HG02642 (cell line): ENCODE measurements at regions not wholly inside any gene's neighbourhood (a gene's known extent, or its start where the extent isn't known, plus 50 kb on each side); places are given as distances from the start of the nearest gene placed in this dataset.

Experiments used
- ATAC-seq: cut with Tn5 transposase; IDR thresholded peaks from one replicate; pipeline ENCODE4 v1.9.1; 2021; ENCODE audit warnings: mild to moderate bottlenecking; ENCODE audit not compliant: unreplicated experiment, poor library complexity

DNA sequence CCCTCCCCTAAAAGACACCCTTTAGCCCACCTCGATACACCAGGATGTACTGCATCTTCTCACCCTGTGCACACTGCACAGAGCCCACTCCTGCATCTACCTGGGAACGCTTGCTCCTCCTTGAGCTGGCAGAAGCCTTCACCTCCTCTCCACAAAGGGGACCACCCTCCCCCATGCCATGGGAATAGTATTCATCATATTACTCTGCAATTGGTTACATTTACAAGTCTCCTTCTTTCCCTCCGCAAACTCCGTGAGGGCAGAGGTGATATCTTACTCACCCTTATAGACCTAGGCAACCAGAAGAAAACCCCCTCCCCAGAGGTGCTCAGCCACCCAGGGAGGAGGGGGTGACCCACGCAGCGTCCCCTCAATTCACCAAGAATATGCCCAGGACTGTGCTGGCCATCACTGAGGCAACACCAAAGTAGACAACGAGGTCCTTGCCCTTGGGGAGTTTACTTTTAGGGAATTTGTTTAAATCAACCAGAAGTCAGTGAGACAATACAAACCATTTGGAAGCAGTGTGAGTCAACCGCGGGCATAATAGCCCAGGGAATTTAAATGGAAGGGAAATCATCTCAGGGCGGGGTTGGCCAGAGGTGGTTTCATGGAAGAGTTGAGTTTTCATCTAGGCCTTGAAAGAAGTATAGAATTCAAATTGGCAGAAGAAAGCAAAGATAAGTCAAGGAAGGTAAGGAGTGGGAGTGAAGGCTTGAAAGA lies 214.5 kb downstream of the BARX2 start:
- ATAC-seq, result no peak

DNA sequence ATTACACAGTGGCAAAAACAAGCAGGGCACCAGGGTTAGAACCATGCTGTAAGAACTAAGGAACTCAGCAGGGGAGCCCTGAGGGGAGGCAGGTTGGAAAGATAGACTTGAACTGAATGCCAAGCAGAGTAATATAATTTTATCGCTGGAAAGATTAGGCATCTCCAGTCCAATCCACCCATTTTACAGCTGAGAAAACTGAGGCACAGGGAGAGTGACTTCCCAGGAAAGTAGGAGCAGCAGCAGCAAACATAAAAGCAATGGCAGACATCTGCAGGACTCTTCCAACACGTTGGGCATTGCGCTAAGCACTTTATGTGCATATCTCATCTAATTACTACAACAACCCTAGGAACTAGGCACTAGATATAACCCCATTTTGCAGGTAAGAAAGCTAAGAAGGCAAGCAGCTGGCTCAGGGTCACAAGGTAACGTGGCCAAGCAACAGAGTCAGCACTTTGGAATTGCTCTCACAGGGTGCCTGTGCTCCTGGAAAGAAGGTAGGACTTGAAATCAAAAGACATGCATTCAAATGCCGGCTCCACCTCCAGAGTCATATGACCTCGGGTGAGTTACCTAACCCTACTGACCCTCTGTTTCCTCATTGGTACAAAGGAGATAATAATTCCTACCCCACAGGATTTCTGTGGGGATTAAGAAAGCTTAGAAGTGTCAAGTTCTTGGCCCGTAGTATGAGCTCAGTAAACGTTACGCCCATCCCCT lies 215.3 kb downstream of the BARX2 start:
- no peak for ATAC-seq

DNA sequence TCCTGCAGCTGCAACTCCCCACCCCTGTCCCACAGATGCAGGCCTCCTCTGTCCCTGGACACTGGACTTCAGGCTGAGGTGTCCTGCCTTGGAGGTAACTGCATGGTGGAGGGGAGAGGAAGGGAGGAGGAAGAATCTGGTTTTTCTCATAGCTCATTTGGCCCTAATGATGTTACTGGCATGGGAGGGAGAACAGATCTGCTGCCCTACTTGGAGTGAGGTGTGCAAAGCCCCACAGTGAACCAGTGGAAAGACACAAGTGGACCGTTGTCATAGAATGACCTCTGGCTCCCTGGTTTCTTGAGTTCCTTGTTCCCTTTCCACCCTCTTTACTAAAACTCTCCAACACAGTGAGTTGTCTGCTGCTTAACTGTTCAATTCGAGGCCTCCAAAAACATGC lies 215.9 kb downstream of the BARX2 start:
- ATAC-seq, result no peak

DNA sequence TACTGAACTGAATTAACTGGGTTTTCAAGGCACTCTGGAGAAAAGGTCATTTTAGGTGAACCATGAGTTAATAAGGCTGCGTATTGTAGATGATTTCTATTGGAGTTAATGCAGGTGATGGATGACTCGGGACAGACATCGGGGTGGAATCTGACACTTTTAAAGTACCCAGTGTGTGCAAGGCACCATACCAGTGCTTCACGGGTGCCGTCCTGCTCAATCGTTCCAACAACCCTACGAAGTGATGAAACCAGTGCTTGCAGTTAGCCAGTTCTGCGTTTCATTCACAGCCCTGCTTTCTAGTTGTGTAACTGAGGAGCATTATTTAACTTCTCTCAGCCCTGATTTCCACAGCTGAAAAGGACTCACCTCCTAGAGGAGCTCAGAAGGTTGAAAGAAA lies 216.5 kb downstream of the BARX2 start:
- ATAC-seq, result no peak

DNA sequence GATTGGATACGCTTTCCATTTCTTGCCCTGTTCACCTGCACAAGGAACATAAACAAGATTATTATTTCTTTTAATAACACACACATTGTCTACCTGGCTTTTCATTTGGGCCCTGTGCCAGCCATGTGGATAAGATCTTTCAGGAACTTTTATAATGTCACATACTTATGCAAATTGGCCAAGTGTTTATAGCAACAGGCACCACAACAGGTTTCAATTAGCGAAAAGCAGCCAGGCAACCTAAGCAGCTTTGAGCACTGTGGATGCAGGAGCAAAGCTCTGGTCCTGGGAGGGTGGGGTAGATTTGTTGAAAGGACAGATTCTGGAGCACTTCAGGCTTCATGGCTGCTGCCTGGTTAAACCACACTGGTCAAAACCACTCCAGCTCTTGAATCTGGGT lies 217.4 kb downstream of the BARX2 start:
- no peak for ATAC-seq

DNA sequence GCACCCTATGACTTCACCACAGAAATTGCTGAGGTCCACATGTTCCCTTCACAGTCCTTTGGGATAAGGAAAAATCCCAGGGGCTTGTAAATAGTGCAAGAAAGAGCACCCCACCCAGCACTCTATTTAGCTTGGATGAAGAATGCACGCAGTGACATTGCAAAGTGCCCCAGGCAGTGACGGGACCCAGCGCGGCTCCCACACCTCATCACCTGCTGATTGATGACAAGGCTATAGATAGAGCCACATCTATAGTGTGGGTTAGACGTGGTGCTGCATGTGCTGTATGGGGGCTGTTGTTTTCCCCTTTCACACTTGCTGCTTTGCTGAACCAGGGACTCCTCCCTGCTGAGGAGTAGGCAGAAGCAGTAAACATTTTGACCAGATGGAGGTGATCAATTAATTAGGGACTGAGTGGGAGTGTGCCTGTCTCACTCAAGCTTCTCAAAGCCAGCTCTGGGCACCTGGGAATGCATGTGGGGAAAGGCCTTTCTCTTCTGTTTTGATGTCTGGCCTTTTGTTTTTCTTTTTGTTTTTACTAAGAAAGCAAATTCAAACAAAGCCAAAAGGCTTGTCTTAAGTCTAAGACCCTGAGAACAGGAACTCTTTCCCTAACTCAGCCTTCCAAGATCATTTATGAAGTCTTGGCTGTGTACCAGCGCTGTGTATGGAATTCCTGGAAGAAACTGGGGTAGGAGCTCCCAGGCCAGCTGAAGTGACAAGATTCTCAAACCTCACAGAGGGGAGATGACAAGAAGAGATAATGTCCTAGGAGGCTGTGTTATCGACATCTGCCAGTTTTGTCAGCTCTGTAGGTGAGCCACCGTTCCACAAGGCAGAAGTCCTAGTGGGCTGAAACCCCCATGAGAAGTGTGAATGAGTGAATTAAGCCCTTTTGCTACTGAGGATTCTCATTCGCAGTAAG lies 219.7 kb downstream of the BARX2 start:
- ATAC-seq, result no peak

DNA sequence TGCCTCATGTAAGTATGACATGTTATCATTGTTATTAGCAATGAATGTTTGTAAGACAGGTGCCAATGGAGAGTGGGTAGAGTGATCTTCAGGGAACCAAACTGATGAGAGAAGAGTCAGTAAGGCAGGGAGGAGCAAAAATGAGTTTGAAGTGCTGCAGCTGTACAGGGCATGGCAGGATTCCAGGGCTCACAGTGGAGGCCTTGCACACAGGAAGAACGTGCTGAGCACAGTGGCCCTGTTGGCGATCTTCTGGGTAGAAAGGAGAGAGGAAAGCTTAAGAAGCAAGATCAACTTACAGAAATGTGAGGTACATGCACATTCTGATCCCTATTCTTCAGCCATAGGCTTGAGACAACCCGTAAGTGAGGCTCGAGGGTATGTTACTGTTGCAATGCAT lies 219.3 kb upstream of the TMEM45B start:
- ATAC-seq, result no peak

DNA sequence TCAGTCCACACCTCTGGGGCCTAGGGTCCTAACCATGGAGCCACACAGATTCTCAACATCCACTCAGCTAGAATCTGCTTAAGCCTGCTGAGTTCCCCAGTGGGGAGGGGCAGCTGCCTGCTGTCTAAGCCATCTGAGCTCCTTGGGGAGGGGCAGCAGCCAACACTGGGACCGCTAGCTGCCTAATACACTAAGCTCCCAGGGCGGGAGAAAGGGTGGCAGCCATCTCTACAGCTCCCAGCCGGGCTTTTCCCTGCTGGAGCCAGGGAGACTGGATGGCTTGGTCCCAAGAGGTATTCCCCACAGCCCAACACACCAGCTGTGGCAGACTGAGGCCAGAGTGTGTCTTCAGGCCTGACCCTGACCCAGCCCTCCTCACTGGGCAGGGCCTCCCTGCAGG lies 217.3 kb upstream of the TMEM45B start:
- no peak for ATAC-seq

DNA sequence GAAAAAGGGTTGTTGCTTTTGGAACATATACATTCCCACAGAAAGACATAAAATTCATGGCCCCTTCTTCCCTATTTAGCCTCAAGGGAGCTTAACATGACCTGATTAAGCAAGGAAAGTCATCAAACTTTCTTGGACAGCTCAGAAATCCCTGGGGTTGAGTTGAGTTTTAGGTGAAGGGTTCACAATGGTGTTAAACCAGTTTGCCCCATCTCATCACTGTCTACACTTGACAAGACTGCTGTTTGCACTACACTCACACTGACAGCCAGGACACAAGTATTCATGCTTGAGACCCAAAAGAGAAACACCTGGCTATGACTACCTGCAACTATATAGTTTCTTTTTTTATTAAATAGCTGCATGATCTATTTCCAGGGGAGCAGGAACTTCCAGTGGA lies 209.8 kb upstream of the TMEM45B start:
- ATAC-seq, result no peak

DNA sequence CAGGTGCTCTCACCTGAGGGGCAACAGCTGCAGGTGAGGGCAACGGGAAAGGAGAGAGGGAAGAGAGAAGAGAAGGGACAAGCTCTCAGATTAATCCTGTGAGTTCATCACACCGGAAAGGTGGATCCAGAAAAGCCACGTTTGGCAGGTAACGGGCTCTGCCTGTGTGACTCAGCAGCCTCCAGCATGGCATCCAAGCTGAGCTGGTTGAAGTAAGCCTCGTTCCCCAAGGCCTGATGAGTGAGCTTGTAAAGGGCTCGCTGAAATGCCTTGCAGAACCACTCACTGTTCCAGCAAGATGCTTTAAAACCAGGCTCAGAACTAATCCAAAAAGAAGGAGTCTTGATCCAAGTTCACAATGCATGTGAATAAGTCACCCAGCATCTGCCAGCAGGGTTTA lies 206.9 kb upstream of the TMEM45B start:
- no peak for ATAC-seq

DNA sequence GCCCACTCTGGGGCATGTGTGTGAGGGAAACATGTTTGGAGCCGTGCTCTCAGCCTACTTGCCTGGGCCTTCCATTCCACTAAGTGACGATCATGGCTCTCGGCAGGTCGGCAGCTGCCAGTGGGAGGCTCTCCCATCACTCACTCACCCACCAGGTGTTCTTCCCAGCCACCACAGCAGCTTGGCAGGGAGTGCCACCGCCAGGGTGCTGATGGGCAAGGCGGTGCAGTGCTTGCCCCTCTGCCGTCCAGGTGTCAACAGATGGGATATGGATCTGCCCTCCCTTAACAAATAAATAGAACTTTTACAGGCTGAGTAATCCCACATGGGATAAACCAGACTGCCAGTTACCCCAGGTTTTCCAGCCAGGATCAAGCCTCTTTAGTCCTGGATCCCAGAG lies 205.5 kb upstream of the TMEM45B start:
- ATAC-seq, result no peak

DNA sequence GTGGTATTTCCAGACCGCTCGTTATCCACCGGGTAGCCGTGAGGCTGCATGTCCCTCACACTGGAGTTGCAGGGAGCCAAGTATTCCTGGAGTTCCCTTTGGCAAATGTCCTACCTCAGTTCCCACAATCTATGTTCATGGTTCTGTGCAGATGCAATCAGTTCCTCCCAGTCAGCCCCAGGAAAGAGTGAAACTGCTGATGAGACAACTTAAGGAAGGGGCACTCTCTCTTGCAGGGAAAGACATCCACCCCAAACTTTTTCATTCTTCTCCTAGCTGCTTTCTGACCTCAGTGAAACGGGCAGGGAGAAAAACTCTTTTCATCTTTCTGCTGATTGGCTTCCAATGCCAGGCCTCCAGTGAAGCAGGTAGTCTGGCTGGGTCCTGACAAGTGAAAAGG lies 205.1 kb upstream of the TMEM45B start:
- no peak for ATAC-seq

DNA sequence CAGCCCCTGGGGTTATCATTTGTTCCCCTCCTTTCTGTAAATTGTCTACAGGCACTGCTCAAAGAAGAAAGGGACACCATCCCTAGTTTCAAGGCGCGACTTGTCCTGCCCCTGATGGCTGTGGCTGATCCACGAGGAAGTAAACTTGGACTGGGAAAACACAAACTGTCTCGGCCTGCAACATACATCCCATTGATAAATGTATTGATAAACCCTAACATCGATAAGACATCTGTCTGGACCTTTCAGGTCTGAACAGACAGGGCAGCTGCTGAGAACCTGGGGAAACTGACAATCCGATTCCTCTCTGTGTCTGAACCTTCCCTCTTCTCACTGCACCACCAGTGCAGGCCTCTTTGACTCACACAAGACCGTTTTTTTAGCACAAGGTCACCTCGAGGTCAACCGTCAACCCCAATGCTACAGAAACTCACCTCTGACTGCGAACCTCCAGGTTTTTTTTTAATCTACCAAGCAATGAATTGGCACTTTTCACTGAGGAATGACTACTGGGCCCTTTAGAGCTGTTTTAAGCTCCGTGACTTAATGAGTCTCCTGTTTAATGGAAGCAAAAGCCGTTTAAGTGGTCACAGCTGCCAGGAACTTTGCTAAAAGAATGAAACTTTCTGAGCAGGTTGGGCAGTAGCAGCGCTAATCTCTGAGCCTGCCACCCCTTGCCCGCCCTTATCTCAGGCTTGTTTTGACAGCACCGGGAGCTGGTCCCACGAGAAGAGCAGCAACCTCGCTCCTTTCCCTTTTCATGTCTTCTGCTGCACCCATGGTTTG lies 203.8 kb upstream of the TMEM45B start:
- ATAC-seq, result no peak

DNA sequence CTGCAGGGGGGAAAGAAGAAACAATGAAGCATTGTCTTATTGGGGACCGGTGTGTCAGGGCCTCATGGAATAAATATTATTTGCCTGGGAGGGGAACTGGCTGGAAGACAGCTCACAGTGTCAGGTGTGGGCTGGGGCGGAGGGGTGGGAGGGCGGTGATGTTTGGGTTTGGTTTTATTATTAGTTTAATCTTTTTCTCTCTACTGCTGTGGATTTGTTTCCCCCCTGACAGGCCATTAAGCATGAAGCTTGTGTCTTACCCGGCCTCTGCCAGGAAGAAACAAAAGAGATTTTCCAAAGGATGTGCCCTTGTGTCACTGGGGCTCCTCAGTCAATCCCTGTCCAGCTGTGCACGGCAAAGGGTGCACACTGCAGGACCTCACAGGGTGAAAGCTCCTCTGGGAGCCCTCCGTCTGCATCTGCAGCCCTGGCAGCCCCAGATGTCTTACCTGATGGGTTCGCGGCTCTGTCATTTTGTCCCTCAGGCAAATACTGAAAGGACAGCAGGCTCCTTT lies 203.1 kb upstream of the TMEM45B start:
- no peak for ATAC-seq

DNA sequence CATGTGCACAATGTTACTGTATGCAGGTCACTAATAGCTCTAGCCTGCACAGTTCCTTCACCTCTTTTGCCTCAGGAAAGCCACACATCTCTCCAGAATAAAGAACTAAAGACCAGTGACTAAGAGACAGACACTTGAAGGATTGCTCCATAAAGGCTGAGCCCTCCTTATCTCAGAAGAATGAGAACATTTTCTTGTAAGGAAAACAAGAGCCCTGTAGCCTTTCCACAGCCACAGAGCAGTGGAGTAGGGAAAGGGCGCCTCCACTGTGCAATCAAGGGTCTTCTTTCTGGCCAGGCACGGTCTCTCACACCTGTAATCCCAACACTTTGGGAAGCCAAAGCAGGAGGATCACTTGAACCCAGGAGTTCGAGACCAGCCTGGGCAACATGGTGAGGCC lies 202.6 kb upstream of the TMEM45B start:
- no peak for ATAC-seq

DNA sequence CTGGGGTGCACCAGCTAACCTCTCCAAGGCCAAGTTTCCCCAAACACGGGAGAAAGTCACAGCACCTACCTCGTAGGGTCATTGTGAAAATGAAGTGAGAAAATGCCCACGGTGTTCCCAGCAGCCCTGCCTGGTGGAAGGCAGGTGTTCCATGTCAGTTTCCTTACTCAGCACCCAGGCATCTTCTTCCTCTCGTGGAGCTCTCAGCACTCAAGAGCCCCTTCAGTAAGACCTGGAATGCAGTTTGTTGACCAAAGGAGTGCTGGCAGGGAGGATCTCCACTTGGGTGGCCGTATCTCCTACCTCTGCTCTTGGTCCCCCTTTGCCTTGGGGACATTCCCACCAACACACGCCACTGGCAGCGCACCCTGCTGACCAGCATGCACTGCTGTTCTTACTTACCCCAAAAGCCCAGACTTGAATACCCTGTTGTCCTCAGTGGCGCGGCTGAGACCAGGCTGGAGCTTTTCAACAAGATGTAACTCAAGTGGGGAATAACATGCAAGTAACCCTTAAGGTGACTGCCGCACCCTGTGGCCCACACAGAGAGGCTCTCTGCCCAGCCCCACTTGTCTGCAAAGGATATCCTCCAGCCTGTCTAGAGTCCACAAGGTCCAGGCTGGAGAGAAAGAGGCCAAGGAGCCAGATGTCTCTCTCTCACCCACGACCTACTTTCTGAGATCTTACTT lies 201.2 kb upstream of the TMEM45B start:
- ATAC-seq, result no peak

DNA sequence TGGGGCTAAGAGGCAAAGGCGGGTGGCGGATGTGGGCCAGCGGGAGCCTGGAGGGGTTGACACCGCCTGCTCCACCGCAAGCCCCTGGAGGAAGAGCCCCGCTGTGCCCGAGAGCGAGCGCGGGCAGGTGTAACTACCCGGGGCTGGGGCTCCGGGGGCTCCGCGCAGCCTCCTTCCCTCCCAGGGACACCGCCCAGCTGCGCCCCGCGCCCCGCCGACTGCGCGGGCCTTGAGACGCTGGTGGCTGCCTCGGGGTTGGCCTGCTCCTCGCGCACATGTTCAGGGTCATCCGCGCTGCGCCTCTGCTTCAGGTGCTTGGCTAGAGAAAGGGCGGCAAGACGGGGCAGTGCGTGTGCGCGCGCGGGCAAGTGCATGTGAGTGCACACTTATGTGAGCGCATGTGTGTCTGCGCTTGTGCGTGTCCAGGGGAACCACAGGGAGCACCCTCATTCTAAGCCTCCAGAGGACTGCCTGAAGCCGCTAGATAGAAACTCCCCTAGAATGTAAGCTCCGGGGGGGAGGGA lies 197.5 kb upstream of the TMEM45B start:
- no peak for ATAC-seq

DNA sequence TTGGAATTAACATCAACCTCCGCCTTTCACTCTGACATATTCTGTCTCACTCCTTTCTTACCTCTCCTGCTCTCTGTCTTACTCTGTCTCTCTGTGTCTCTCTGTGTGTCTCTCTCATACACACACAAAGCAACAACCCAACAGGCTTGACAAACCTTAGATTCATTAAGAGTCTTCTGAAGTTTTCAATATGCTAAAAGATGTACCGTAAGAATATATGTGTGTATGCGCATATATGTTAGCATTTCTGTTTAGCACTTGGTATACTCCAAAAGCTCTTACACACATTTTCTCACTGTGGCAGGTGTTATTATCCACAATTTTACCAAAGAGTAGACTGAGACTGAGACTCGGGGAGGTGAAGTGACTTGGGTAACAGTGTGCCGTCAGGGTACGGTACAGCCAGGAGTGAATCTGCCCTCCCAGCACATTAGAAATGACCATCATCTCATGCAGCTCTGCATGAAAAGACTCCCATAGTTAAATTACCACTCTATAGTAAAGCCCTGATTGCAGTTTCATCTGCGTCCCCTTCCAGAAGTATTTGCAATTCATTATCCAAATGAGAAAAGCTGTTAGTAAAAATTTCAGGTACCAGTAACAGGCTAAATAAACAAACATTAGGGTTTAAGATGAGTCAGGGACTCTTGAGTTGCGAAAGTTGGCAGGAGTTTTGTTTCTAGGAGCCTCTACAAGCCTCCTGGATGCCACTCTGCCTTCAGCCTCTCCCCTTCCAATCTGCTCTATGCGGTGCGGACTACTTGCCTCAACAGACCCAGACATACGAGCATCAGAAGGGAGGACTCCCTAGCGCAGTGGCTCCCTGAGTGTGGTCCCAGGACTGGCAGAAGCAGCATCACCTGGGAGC lies 195.2 kb upstream of the TMEM45B start:
- no peak for ATAC-seq
